NCI-H446 (cell line): ENCODE measurements at regions not wholly inside any gene's neighbourhood (a gene's known extent, or its start where the extent isn't known, plus 50 kb on each side); places are given as distances from the start of the nearest gene placed in this dataset.

ENCODE experiments used
- DNase-seq, 2 experiments: peaks; one replicate each; lab custom pipeline; 2025; lab: John Stamatoyannopoulos, UW

DNA sequence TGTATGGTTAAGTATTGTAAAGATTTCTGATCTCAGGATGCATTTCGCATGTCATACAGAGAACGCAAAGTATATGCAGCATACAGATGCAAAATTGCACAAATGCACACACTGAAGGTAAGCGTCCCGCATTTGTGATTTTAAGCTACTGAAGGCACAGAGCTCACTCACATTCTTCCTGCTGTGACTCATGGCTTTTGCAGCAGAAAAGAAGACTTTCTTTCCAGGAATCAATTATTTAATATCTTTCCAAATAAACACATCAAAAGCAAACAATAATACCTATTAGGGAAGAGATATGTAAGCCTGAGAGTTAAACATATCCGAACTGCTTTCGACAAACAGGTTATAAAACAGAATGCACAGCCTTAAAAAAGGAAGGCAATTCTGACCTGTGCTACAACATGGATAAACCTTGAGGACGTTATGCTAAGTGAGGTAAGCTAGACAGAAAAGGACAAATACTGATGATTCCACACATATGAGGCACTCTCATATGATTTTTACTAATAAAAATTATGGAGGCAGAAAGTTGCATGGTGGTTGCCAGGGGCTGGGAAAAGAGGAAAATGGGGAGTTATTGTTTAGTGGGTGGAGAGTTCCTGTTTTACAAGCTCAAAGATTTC is 109.0 kb downstream of the TFAP2A start:
- DNase-seq: no peak

DNA sequence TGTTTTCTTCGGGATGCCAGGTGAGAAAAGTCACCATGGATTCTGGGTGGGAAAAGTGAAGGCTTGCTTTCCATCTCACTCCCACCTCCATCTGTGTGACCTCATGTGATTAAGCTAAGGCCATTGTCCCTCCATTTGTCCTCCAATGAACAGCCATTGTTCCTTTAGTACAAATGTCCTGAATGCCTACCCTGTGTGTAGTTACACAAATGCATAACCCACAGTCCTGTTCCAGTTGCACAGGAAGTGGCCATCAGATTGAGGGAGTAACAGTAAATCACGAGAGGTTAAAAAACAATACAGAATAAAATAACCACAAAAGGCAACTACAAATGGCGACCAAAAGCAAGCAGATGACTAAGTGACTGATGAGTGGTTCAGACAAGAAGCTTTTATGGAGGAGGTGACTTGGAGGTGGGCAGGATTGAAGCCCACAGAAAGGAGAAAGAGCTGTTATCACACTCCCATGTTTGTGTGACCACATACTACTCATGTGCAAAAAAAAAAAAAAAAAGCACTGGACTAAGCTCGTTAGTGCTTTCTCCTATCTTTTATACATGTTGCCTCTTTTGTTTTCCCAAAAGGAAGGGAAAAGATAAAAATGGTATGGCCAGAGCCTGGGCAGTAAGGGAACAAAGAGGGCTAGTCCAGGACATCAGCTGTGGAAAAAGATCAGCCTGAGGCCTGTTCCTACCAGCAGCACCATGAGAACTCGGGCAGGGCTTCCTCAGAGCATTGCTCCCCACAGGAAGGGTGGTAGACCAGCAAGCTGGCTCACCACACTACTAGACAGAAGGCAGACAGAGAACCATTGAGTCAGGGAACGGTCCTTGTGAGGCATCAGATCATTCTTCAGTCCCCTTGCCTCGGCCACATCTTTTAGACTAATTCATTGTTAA is 111.0 kb downstream of the TFAP2A start:
- DNase-seq: no peak

DNA sequence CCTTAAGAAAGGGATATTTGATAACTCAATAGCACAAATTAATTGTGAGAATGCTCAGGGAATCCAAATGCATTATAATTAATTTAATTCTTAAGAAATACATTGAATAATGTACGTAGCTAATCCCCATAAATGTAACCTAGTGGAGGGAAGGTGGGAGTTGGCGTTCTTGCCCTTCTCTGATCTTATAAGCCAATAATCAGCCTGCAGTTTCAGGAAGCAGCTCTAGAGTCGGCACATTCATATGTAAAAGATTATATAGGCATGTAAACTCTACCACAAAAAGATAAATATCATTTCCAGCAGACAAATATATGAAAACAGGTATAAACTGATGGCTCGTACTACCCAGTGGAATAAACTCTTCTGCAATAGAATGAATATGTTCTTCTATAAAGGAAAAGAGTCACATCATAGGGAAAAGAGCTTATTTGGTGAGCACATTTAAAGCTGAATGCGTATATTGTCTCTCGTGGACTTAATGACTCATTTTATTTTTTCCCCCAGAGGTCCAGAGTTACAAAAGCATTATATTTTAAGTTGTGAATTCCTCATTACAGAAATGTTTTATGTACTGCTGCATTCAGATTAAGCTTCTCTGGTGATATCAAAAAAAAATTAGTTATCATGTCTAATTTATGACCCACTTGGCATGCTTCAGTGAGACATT is 112.2 kb downstream of the TFAP2A start:
- no peak for DNase-seq

DNA sequence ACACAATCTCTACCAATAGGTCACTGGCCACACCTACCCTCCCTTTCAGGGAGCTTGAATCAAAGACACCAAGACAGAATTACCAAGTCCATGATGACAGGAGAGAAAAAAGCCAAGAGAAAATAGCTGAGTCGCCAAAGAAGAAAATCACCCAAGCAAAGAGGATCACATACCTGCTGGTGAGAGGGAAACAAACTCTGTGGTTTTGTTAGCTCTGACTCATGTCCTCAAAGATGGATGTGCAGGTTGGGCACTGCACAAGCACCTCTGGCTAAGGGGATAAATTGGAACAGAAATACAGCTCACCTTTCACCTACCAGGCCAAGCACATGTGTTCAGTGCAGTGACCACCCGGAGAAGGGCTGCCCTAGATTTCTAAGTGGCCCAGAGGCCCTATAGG is 114.8 kb downstream of the TFAP2A start:
- no peak for DNase-seq

- DNase-seq: no peak
Observed at GRCh38 chr6:10297832-10298231, 117.0 kb downstream of the TFAP2A start.

- DNase-seq: peak in 1 of 2 experiments; percentile 2
Observed at GRCh38 chr6:10278746-10279145, 136.1 kb downstream of the TFAP2A start.

DNA sequence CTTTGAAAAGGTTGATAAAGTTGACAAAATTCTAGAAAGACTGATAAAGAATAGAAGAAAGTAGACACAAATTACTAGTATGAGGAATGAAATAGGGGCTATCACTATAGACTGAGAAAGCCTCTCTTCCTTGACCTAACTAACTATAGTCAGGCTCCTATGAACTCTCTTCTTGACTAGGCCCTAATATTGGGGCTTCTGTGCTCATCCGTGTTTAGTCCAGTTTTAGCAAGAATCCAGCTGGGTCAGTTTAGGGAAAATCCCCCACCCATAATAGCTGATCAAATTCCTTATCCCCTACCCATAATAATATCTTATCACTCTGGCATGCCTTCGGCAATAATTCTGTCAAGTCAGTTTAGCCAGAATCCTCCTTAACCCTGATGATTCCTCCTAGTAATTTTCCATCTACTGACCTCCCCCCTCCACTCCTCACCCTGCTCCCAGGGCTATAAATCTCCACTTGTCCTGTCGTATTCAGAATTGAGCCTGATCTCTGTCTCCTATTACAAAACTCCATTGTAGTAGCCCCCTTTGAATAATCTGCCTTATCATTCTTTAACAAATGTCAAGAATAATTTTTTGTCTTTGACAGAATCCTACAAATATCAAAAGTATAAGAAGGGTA is 138.1 kb downstream of the TFAP2A start:
- no peak for DNase-seq

DNA sequence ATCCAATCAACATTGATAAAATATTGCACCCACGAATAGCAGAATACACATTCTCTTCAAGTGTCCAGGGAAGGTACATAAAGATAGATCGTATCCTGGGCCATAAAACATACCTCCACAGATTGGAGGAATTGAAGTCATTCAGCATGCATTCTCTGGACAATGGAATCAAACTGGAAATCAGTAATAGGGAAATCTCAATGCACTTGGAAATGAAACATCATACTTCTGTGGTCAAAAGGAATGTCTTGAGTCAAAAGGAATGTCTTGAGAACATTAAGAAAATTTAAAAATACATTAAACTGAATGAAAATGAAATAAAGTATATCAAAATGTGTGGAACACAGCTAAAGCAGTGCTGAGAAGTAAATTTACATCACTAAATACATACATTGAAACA is 138.8 kb downstream of the TFAP2A start:
- no peak for DNase-seq

GRCh38 chr6:10272591-10272990 is 142.3 kb downstream of the TFAP2A start:
- no peak for DNase-seq

GRCh38 chr6:10271982-10272381 is 142.9 kb downstream of the TFAP2A start:
- no peak for DNase-seq

- DNase-seq: no peak
Observed at GRCh38 chr6:10269814-10270472, 144.9 kb downstream of the TFAP2A start.

- DNase-seq: no peak
Observed at GRCh38 chr6:10268611-10269310, 146.1 kb downstream of the TFAP2A start.

DNA sequence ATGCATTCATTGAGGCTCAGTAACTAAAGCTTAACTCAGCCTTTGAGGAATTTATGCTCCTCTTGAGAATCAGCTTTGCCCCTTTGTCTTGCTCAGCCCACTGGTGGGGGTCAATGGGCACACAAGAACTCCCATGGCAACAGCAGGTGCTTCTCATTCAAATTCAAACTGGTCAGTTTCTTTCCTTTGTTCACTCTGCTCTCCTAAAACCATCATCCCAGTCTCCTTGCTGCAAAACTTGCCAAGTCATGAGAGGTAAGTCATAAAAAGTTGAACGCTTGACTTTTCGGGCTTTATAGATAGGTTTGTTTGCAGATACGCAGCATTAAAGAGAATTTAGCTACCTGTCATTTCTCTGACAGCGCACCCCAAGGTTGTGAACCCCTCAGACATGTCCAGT is 146.8 kb downstream of the TFAP2A start:
- no peak for DNase-seq

DNA sequence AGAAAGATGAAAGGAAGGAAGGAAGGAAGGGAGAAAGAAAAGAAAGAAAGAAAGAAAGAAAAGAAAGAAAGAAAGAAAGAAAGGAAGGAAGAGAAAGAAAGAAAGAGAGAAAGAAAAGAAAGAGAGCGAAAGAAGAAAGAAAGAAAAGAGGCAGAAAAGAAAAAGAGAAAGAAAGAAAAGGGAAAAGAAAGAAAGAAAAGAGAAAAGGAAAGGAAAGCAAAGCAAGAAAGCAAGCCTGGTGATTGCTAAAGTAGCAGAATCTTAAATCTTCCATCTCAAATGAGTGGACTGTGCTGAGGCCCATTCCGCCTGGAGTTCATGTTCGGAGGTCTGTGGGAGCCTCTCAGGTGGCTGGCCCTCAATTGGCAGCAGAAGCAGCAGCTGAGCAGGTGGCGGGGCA is 148.4 kb downstream of the TFAP2A start:
- no peak for DNase-seq

- no peak for DNase-seq
Observed at GRCh38 chr6:10266061-10266460, 148.8 kb downstream of the TFAP2A start.

- DNase-seq: no peak
Observed at GRCh38 chr6:10262505-10262904, 152.4 kb downstream of the TFAP2A start.

- DNase-seq: no peak
Observed at GRCh38 chr6:10259671-10260070, 155.2 kb downstream of the TFAP2A start.

- no peak for DNase-seq
Observed at GRCh38 chr6:10258341-10258740, 156.5 kb downstream of the TFAP2A start.

DNA sequence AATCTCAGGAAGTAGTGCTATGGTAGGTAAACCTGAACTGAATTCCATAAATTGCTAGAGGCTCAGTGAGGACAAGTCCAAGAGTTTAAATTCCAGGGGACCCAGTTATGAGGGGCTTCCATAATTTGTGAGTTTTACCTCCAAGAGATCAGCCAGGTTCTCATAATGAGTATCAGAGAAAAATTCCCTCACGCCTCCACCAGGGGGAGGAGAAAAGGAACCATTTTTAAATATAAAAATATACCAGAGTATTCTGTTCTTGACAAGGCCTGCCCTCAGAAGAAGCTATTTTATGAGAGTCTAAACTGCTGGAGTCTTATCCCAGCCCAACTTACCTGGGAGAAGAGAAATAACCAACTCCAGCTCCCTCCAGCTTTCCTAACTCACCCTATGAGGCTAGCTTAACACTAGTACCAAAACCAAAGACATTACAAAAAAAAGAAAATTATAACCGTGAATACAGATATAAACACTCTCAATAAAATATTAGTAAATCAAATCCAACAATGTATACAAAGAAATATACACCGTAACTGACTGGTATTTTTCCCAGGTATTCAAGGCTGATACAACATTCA is 158.7 kb downstream of the TFAP2A start:
- DNase-seq: no peak

DNA sequence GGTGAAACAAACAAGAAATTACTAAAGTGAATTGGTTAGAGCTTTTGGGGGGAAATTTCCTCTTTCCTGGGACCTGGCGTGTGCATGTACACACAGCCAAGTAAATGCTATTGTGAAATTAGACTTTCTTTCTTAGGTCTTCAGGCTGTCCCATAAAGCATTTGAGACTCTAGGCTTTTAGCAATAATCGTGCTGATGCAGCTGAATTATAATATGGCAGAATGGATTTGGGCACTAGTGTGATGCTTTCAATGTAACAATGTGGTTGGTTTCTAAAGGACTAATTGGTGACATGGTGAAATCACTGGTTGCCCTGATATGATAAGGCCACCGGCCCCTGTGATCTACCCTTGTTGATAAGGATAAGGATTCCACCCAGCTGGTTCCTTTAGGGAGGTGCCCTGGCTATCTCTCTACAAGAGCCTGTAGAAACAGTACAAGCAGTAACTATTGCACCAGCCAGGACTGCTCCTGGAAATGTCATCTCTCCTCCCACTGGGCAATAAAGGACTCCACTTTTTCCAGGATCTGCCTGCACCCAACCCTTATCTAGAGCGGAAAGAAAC is 164.1 kb downstream of the TFAP2A start:
- DNase-seq: no peak
